Retinal pigment epithelial cell (primary cell): ENCODE measurements at regions not wholly inside any gene's neighbourhood (a gene's known extent, or its start where the extent isn't known, plus 50 kb on each side); places are given as distances from the start of the nearest gene placed in this dataset.

Source experiments
- DNase-seq: peaks from one replicate; pipeline ENCODE4 v3.0.0-alpha.2; 2010; ENCODE audit warnings: low read depth
- H3K4me3 ChIP-seq: 2 replicates; pipeline ENCODE4 v1.5.1; 2011; ENCODE audit warnings: mild to moderate bottlenecking, low read length, control low read depth, moderate library complexity
- TF ChIP-seq, protein P1 (sequence below): conservative IDR thresholded peaks from 2 replicates; pipeline ENCODE4 v1.5.1; 2011; ENCODE audit warnings: low read depth, low read length, control low read depth, inconsistent platforms

DNA sequence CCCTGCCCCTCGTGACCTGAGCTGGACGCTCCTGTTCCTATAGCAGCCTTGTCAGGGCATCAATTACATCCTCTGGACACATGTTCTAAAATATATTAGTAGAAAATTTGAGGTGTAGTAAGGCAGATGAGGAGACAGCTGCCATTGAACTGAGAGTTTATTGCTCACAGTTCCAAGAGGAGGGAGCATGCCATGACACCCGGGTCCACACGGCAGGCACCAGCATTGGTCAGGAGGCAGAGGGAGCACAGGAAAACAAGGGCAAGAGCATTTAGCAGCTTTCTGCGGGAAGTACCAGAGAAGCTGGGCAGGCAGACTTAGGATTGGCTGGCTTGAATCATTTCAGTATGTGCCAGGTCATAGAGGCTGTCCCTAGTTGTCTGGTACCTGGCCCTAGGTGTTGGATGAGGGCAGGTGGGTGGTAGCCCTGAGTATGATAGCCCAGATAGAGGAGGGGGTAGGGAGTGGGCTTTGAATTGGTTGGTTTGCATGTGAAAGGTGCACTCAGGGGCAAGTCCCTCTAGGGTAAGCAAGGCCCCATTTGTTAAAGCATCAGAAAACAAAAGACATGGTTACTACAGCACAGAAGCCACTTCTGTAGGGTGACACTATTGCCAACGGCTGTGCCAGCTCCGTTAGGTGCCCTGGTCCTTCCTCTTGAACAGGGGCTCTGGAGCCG, 223.6 kb upstream of the RAB4A start:
- TF ChIP-seq, protein P1, sequence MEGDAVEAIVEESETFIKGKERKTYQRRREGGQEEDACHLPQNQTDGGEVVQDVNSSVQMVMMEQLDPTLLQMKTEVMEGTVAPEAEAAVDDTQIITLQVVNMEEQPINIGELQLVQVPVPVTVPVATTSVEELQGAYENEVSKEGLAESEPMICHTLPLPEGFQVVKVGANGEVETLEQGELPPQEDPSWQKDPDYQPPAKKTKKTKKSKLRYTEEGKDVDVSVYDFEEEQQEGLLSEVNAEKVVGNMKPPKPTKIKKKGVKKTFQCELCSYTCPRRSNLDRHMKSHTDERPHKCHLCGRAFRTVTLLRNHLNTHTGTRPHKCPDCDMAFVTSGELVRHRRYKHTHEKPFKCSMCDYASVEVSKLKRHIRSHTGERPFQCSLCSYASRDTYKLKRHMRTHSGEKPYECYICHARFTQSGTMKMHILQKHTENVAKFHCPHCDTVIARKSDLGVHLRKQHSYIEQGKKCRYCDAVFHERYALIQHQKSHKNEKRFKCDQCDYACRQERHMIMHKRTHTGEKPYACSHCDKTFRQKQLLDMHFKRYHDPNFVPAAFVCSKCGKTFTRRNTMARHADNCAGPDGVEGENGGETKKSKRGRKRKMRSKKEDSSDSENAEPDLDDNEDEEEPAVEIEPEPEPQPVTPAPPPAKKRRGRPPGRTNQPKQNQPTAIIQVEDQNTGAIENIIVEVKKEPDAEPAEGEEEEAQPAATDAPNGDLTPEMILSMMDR: no peak
- no peak overlapping the region for H3K4me3 ChIP-seq
- no peak for DNase-seq

DNA sequence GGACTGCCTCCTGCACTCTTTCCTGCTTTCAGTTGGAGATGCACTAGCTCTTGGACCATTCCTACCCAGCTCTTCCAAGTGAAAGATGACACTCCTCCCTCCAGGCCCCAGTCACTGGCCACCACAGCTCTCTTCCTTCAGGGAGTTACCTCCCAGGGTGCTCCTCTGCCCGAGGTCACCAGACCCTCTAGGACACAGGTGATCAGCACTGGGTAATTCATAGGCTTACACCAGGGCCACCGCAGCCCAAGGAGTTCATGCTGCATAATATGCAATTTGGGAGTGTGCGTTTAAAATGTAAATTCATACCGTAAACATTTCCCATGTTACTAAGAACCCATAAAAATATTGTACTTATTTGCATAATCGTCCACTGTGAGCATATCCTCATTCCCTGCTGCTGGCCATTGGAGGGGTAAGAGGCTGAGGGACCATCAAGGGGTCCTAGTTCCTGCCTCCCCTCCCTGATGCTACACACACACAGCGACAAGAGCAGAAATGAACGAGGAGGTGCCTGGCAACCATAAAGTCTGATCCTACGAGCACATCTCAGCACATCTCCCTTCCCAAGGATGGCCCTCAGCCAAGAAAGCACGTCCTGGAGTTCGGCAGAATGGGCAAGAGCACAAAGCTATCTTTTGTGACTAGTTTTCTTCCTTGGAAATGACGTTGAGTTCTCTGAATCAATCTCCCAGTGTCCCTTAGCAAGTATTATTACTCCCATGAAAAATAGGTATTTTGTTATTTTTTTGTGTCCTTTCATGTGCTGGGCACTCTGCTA, 222.9 kb upstream of the RAB4A start:
- TF ChIP-seq, protein P1: no peak
- no peak for DNase-seq

DNA sequence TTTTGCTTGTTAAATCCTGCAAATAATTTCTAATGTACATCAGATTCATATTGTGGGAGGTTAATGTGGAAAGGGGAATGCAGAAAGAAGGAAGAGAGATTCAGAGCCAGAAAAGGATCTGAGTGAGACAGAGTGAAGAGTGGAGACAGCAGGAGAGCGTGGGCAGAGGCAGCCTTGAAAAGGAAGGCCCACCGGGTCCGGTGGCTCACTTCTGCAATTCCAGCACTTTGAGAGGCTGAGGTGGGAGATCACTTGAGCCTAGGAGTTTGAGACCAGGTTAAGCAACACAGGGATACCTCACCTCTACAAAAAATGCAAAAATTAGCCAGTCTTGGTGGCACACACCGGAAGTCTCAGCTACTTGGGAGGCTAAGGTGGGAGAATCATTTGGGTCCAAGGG, 222.0 kb upstream of the RAB4A start:
- no peak overlapping the region for H3K4me3 ChIP-seq
- no peak for DNase-seq
- TF ChIP-seq, protein P1: no peak

More for the DNA sequence above, 222.9 kb upstream of the RAB4A start:
- H3K4me3 ChIP-seq: no peak overlapping the region

DNA sequence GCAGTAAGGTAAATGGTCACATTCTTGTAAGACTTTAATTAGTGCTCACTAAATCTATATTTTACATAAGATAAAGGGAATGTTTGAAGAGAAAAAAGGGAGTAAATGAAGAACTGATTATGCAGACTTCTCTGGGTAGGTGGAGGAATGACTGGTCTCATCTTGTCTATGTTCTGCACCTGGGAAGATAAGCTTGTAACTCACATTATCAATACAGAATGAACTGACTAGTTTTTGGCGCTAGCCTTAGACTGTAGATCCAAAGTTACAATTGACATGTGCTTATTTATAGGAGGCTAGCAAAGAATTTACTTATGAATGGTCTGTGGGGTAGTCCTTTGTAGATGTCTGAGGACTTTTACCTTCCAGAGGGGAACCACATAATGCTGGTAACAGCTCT, 214.9 kb upstream of the RAB4A start:
- TF ChIP-seq, protein P1: no peak
- DNase-seq: no peak
- no peak overlapping the region for H3K4me3 ChIP-seq

DNA sequence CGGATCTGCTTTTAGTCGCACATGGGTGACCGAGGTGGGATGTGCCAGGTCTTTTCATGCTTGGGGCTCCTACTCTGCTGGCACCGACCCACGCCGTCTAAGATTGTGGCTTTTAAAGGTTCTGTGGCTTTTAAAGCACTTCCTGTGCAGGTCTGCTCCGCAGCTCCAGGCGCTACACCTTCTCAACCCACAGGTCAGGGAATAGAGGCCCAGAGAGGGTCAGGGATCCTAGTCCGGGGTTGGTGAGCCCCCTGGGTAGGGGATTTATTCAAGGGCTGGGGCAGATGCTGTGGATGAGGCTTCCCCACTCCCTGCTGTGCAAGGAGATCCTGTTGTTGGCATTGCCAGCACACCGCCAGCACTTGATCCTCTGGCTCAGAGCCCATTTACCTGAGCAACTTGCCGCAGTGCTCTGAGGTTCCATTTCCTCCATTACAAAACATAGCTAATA, 212.8 kb upstream of the RAB4A start:
- H3K4me3 ChIP-seq: no peak overlapping the region
- DNase-seq: no peak
- TF ChIP-seq, protein P1: no peak

DNA sequence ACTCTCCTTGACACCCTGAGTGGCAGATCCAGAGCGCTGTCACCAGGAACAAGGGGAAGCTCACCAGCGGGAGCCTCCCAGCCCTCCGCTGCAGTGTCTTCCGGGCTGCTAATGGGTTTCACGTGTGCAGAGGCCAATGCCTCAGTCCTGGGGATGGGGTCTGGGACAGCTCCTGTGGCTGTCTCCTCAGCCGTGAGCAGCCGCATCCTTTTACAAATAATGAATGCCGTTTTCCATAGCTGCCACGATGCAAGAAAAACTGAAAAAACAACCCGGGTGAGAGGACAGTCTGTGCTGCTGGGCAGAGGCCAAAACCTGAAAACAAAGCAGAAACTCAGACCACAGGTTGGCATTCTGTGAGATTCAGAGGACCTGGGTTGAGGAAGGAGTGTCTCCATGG, 212.2 kb upstream of the RAB4A start:
- no peak for DNase-seq
- H3K4me3 ChIP-seq: no peak overlapping the region
- TF ChIP-seq, protein P1: no peak
